ENCODE measurements at regions not wholly inside any gene's neighbourhood (a gene's known extent, or its start where the extent isn't known, plus 50 kb on each side); places are given as distances from the start of the nearest gene placed in this dataset.
"Not testable (repeated sequence)": the region's sequence is repeated elsewhere in the genome, so short reads cannot be mapped to it uniquely, and the experiment has no call there.

DNA sequence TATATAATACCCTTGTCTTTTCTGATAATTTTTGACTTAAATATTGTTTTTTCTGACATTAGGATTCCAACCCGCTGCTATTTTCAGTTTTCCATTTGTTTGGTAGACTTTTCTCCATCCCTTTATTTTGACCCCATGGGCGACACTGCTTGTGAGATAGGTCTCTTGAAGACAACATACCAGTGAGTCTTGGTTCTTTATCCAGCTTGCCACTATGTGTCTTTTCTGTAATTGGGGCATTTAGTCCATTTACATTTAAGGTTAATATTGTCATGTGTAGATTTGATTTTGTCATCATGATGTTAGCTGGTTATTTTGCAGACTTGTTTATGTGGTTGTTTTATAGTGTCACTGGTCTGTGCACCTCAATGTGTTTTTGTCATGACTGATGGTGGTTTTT lies 67.7 kb upstream of the IRAK1BP1 start:
- H3K27ac ChIP-seq: no peak overlapping the region
- TF ChIP-seq, protein P1, sequence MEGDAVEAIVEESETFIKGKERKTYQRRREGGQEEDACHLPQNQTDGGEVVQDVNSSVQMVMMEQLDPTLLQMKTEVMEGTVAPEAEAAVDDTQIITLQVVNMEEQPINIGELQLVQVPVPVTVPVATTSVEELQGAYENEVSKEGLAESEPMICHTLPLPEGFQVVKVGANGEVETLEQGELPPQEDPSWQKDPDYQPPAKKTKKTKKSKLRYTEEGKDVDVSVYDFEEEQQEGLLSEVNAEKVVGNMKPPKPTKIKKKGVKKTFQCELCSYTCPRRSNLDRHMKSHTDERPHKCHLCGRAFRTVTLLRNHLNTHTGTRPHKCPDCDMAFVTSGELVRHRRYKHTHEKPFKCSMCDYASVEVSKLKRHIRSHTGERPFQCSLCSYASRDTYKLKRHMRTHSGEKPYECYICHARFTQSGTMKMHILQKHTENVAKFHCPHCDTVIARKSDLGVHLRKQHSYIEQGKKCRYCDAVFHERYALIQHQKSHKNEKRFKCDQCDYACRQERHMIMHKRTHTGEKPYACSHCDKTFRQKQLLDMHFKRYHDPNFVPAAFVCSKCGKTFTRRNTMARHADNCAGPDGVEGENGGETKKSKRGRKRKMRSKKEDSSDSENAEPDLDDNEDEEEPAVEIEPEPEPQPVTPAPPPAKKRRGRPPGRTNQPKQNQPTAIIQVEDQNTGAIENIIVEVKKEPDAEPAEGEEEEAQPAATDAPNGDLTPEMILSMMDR (conservative IDR thresholded peaks at IDR 0.05): no peak

DNA sequence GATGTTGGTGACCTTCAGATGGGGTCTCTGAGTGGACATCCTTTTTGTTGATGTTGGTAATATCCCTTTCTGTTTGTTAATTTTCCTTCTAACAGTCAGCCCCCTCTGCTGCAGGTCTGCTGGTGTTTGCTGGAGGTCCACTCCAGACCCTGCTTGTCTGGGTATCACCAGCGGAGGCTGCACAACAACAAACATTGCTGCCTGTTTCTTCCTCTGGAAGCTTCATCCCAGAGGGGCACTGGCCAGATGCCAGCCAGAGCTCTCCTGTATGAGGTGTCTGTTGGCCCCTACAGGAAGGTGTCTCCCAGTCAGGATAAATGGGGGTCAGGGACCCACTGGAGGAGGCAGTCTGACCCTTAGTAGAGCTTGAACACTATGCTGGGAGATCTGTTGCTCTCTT lies 60.6 kb upstream of the IRAK1BP1 start:
- not testable (repeated sequence) for H3K27ac ChIP-seq

DNA sequence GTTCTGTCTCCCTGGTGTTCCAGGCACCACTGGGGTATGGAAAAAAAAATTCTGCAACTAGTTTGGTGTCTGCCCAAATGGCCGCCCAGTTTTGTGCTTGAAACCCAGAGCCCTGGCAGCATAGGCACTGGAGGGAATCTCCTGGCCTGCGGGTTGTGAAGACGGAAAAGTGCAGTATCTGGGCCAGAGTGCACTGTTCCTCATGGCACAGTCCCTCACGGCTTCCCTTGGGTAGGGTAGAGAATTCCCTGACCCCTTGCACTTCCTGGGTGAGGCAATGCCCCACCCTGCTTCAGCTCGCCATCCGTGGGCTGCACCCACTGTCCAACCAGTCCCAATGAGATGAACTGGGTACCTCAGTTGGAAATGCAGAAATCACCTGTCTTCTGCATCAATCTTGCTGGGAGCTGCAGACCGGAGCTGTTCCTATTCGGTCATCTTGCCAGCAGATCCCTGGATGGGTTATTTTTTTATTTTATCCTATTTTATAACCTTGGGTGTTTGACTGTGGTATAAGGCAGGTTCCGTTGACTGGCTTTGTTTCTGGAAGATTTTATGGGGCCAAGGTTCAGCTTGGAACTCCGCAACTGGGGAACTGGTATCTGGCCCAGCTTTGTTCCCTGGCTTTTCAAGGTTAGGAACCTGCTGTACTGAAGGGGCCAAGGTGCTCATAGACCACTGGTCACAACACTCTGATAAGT lies 59.5 kb upstream of the IRAK1BP1 start:
- not testable (repeated sequence) for H3K27ac ChIP-seq

DNA sequence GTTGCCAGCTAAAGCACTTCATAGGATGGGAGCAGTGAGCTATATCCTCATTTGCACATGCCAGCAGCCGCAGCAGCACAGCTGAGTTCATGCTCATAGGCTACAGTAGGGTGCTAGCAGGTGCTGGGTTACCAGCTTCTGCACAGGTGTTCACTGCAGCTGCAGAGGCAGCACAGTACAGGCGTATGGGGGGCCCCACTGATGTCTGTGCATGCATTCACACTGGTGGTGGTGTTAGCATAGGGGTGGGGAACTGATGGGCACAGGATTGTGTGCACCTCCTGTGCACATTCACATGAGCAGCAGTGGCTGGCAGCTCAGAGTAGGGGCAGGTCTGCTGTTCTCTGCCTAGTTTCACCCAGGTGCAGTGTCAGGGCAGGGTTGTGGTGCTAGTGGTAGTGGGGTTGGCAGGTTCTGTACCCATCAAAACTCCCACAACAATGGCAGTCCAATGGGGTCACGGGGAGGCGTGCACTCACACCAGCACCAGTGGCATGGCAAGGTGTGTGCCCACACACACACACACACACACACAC lies 58.9 kb upstream of the IRAK1BP1 start:
- no peak overlapping the region for H3K27ac ChIP-seq
- TF ChIP-seq, protein P1 (conservative IDR thresholded peaks at IDR 0.05): no peak

DNA sequence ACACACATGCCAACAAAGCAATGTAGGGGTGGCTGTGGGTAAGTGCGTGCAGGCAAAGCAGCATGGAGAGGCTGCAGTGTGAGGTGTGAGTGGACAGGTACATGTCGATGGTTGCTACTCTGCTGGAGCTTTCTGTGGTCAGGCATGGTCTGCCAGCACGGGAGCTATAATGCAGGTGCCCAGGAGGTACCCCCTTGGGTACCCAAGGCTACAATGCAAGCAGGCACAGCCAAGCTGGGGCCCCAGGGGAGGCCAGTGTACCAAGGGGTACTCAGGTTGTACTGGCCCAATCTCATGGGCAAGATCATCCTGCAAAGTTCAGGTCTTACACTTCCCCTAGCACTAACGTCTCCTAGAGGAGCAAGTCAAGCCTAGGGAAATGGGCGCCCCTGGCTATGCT lies 58.4 kb upstream of the IRAK1BP1 start:
- TF ChIP-seq, protein P1 (conservative IDR thresholded peaks at IDR 0.05): no peak
- H3K27ac ChIP-seq: no peak overlapping the region

DNA sequence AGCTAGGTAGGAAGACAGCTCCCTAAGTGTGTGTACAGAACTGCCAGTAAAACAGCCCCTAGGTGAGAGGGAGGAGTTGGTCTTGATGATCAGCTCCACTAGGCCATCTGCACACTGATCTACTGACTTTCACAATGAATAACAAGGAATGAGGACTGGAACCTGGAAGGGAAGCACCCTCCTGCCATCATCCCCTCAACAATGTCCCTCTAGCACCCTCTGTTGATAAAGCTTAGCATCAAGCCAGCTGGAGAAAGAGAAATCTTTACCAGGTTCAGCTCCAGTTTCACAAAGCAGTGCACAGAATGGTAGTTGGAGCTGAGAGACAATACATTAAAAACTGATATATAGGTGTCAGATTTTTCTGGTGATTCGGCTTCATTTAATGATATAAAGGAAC lies 57.2 kb upstream of the IRAK1BP1 start:
- TF ChIP-seq, protein P1 (conservative IDR thresholded peaks at IDR 0.05): peak; percentile 76
- H3K27ac ChIP-seq: peak overlapping the region; percentile 35; the same call in 1 of the 2 replicates

DNA sequence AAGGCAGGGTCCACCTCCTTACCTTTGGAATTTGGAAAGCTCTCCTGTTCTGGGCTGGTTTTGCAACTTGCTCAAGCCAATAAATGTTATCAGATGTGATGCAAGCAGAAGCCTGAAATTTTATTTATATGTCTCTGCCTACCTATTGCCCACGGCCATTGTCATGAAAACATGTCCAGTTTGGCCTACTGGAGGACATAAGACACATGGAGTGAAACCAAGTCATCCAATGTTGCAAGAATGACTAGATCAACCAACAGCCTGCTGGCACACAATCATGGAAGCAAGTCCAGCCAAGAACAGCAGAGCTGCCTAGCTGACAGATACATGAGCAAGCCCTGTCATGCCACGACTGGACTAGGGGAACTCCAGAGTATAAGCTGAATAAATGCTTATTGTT lies 56.7 kb upstream of the IRAK1BP1 start:
- peak overlapping the region; percentile 35 for H3K27ac ChIP-seq
- TF ChIP-seq, protein P1 (conservative IDR thresholded peaks at IDR 0.05): no peak
